Upper lobe of right lung (tissue), 1 donor: ENCODE measurements at regions not wholly inside any gene's neighbourhood (a gene's known extent, or its start where the extent isn't known, plus 50 kb on each side); places are given as distances from the start of the nearest gene placed in this dataset.

Experiments used
- ATAC-seq: fragments of 200-7000 bp; cut with Tn5 transposase; one replicate; pipeline ENCODE4 v1.9.1; 2020; ENCODE audit warnings: mild to moderate bottlenecking, moderate library complexity
- DNase-seq: peaks from one replicate; pipeline ENCODE4 v3.0.0-alpha.2; 2020
- H3K27ac ChIP-seq: fragments of 200-600 bp; one replicate; pipeline ENCODE4 v1.8.0; 2022
- H3K27me3 ChIP-seq: fragments of 200-600 bp; one replicate; pipeline ENCODE4 v1.8.0; 2022; ENCODE audit warnings: mild to moderate bottlenecking
- H3K36me3 ChIP-seq: fragments of 200-600 bp; one replicate; pipeline ENCODE4 v1.8.0; 2022
- H3K4me1 ChIP-seq: fragments of 200-600 bp; one replicate; pipeline ENCODE4 v1.8.0; 2022
- H3K4me3 ChIP-seq: fragments of 200-600 bp; one replicate; pipeline ENCODE4 v1.8.0; 2022; ENCODE audit warnings: mild to moderate bottlenecking
- H3K9me3 ChIP-seq: fragments of 200-600 bp; one replicate; pipeline ENCODE4 v1.8.0; 2022
- intact Hi-C: fragments of 100-400 bp; cut with DNase I; formaldehyde crosslinking; loops from one replicate; pipeline ENCODE4 v1.11.0; 2022
- TF ChIP-seq, protein P1 (sequence below): fragments of 200-600 bp; IDR thresholded peaks from one replicate; pipeline ENCODE4 v1.8.0; 2022; ENCODE audit warnings: antibody characterized with exemption
- donor health status: DM: no; HTN: yes; CAD: no; lungs with severe emphysema.

DNA sequence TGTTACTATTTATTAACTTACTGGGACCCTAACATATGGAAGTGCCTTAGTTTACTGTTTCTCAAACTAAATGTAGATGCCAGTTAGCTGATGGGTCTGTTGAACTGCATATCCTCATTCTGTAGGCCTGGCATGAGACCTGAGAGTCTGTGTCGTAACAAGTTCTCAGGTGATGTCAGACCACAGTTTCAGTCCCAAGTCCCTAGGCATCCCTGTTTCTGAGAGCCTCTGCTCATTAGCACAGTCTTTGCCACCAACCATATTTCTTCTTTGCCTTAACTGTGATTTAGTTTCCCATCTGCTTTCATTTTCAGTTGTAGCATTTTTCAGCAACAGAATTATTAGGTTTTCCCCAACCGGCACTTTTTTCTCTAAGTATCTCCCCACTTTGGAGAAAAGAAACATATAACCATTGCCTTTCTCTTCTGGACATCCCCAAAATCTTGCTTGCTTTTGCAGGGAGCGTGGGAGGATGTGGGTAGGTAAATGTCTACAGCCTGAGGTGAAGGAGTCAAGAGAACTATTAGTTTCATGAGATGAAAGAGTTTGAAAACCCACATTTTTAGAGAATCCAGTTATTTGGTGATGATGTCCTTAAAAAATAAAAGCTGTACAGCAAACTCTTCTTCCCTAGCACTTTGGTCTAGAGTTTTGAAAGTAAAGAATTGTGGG is 74.6 kb downstream of the NUDT12 start:
- Histone ChIP-seq H3K27ac (no peak overlapping the region), H3K4me3 (no peak overlapping the region), H3K4me1 (no peaks in the 10 kb centered on the region), H3K27me3 (no peaks in the 10 kb centered on the region), H3K36me3 (no peaks in the 10 kb centered on the region), H3K9me3 (no peaks in the 10 kb centered on the region)
- intact Hi-C loops: no loop called here
- DNase-seq: no peak
- TF ChIP-seq, protein P1, sequence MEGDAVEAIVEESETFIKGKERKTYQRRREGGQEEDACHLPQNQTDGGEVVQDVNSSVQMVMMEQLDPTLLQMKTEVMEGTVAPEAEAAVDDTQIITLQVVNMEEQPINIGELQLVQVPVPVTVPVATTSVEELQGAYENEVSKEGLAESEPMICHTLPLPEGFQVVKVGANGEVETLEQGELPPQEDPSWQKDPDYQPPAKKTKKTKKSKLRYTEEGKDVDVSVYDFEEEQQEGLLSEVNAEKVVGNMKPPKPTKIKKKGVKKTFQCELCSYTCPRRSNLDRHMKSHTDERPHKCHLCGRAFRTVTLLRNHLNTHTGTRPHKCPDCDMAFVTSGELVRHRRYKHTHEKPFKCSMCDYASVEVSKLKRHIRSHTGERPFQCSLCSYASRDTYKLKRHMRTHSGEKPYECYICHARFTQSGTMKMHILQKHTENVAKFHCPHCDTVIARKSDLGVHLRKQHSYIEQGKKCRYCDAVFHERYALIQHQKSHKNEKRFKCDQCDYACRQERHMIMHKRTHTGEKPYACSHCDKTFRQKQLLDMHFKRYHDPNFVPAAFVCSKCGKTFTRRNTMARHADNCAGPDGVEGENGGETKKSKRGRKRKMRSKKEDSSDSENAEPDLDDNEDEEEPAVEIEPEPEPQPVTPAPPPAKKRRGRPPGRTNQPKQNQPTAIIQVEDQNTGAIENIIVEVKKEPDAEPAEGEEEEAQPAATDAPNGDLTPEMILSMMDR: no peak
- ATAC-seq: no peak

DNA sequence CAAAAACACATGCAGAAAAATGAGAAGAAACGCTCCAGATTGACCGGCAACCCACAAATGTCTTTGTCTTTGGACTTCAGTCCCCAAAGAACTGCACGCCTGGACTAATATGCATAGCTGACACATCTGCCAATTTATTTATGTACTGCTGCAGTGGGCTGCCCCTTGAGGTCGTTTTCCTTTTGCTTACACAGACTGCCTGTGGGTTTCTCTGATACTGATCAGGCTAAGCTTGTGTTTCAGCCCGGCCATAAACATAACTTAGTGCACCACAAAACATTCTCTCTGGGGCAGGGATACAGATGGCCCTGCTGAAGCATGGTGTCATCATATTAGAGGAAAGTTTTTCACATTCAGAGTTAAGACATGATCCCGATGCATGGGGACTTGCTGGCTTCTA is 75.4 kb downstream of the NUDT12 start:
- no peak for ATAC-seq
- no peak for DNase-seq
- Histone ChIP-seq H3K27me3 (no peaks in the 10 kb centered on the region), H3K4me1 (no peaks in the 10 kb centered on the region), H3K9me3 (no peaks in the 10 kb centered on the region), H3K36me3 (no peaks in the 10 kb centered on the region), H3K4me3 (no peak overlapping the region), H3K27ac (no peak overlapping the region)
- intact Hi-C loops: no loop called here
- TF ChIP-seq, protein P1: no peak

DNA sequence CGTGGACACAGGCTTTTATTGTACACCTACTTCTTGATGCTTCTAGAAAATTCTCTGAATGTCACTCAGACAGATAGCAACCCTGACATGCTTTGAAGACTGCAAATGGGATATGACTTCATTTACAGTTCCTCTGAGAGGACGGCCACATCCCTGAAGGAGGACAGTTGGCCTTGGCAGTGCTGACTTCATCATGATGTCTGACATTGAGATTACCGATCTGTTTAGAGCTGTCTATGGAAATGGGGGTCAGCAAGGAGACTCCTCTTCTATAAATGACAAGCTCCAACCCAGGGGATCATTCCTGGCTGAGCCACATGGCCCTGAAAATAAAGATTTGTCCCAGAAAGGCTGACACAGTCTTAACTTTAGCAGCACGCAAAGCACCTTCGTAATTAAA is 75.8 kb downstream of the NUDT12 start:
- Histone ChIP-seq H3K27ac (no peak overlapping the region), H3K9me3 (no peaks in the 10 kb centered on the region), H3K27me3 (no peaks in the 10 kb centered on the region), H3K4me1 (no peaks in the 10 kb centered on the region), H3K36me3 (no peaks in the 10 kb centered on the region), H3K4me3 (no peak overlapping the region)
- DNase-seq (no peak), ATAC-seq (no peak)
- TF ChIP-seq, protein P1: no peak
- intact Hi-C loops: no loop called here

DNA sequence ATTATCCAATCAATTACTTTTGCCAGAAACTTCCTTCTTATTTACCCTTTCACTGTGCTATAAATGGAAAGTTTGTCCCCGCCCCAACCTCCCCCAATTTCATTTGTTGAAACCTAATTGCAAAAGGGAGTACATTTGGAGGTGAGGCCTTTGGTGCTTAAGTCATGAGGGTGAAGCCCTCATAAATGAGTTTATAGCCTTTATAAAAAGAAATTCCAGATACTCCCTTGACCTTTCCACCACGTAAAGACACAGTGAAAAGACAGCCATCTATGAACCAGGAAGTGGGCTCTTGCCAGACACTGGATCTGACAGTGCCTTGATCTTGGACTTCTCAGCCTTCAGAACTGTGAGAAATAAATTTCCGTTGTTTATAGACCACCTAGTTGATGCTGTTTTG is 82.3 kb downstream of the NUDT12 start:
- intact Hi-C loops: no loop called here
- no peak for DNase-seq
- Histone ChIP-seq H3K27ac (no peak overlapping the region), H3K36me3 (no peaks in the 10 kb centered on the region), H3K4me1 (no peaks in the 10 kb centered on the region), H3K4me3 (no peak overlapping the region), H3K27me3 (no peaks in the 10 kb centered on the region), H3K9me3 (no peaks in the 10 kb centered on the region)
- TF ChIP-seq, protein P1: no peak
- ATAC-seq: no peak

DNA sequence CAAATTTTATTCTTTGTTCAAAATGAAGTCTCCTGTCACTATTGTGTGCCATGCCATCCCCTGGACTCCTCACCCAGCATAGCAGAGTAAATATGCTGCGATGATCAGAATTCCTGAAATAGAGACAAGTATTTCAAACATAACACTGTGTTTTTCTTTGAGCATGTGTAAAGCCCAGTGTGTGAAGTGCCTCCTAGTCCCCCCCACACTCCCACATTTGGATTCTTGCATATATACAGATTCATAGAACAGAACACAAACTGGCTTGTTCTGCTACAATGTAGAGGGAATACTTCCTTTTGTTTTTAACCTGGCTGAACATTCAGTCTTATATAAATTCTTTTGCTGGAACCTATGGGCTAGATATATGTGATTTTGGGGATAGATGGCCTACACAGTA is 84.9 kb downstream of the NUDT12 start:
- no peak overlapping the region for H3K4me3 ChIP-seq
- no peaks in the 10 kb centered on the region for H3K27me3 ChIP-seq
- DNase-seq (no peak), ATAC-seq (no peak)
- H3K36me3 ChIP-seq: no peaks in the 10 kb centered on the region
- TF ChIP-seq, protein P1: no peak
- H3K4me1 ChIP-seq: no peaks in the 10 kb centered on the region
- intact Hi-C loops: loop anchor here (5.0 kb wide), 1 partner anchor 245 kb away; no protein-coding TSS in a partner anchor
- H3K27ac ChIP-seq: no peak overlapping the region
- no peaks in the 10 kb centered on the region for H3K9me3 ChIP-seq

DNA sequence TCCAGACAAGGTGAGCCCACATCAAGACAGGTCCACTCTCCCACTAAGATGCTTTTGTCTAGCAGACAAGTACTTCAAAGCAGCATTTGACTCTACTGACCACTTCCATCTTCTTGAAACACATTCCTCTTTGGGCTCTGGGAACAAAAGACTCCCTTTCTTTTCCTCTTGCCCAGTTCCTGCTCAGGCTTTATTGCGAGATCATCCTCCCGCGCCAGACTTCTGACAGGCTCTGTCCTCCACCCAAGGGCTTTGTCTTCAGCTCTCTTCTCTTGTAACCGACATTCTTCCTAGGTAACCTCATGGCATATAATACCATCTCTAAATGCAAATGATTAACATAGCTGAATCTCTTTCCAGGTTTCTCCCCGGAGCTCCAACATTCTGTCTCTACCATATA is 85.8 kb downstream of the NUDT12 start:
- TF ChIP-seq, protein P1: no peak
- Histone ChIP-seq H3K4me3 (no peak overlapping the region), H3K4me1 (no peaks in the 10 kb centered on the region), H3K27me3 (no peaks in the 10 kb centered on the region), H3K9me3 (no peaks in the 10 kb centered on the region), H3K27ac (no peak overlapping the region), H3K36me3 (no peaks in the 10 kb centered on the region)
- DNase-seq: no peak
- no peak for ATAC-seq
- intact Hi-C loops: loop anchor here (5.0 kb wide), 1 partner anchor 245 kb away; no protein-coding TSS in a partner anchor
